HG02973 (cell line): ENCODE measurements at regions not wholly inside any gene's neighbourhood (a gene's known extent, or its start where the extent isn't known, plus 50 kb on each side); places are given as distances from the start of the nearest gene placed in this dataset.
"Not testable (repeated sequence)": the region's sequence is repeated elsewhere in the genome, so short reads cannot be mapped to it uniquely, and the experiment has no call there.

ENCODE experiments used
- ATAC-seq: cut with Tn5 transposase; IDR thresholded peaks from one replicate; pipeline ENCODE4 v1.9.1; 2021; ENCODE audit warnings: moderate library complexity; ENCODE audit not compliant: unreplicated experiment

DNA sequence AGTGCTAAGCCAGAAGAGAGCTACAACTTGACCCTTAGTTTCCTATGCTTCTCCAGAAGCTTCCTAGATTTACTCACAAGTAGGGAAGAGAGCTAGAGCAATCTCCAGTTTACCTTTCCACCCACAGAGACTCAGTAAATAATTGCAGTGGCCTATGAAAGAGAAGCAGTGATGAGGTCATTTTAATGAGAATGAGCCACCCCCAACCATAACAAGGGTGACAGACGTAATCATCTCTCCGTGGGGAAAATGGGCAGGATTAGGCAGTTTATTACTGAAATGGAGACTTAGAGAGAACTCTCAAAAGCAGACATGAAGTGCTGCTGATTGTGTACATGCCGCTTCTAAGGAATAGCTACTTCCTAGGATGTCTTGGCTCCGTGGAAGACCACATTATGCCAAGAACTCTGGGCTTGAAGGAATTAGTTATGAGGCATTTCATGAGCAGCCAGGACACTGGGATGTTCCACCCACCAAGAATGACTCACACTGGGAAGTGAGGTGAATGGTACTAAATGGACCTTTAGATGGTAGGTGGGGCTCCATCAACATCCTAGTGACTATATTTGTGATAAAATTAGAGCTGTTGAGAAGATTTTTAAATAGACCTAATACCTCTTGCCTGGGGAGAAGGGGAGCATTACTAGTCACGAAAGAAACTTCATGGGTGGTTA is 160.9 kb downstream of the EDEM1 start:
- ATAC-seq, result no peak

DNA sequence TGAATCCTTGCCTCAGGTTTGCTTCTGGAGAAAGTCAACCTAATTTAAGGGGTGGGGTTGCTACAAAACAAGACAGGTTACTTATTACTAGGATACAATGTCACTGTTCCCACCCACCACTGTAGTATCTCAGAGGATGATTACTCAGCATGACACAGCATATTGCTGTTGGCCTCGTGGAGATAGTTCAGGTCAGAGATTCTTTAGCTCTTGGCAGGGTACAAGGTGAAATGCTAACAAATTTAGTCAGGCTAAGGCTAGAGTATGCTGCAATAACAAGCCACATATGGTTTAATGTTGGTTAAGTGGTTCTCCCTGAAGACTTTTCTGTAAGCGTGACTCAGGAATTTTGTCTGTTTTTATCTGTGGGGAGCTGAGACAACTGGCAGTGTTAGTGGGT is 161.8 kb downstream of the EDEM1 start:
- no peak for ATAC-seq

DNA sequence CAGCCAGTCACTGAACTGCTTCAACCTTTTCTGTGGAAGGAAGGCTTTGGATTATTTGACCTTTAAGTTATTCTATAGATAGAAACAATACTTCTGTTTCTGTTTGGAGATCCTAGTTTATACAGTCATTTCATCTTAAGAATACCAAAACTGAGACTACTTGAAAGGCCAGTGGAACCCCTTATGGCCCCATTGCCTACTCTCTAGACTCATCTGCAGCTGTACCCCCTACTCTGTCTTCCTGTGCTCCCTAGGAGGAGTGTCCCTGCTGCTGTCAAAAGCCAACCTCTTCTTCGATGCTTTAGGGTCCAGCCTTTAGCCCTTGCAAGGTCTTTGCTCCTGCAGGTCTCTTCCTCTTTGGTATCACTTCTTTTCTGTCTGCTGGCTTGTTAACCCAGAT is 169.6 kb downstream of the EDEM1 start:
- ATAC-seq, result no peak

DNA sequence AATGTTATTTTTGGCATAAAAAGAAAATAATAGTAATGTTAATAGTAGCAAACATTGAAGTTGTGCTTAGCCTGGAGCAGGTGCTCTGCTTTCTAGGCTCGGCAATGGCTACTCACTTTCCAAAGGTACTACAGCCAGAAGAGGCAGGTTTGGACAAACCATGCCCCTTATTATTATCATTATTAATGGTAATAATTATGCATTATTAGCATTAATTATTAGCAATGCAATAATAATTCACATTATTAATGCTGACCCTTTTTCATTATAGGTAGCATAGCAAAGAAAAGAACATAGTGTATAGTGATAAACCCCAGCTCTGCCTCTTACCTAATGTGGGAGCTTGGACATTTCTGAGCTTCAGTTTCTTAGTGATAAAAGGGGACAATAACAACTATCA is 171.4 kb downstream of the EDEM1 start:
- no peak for ATAC-seq

DNA sequence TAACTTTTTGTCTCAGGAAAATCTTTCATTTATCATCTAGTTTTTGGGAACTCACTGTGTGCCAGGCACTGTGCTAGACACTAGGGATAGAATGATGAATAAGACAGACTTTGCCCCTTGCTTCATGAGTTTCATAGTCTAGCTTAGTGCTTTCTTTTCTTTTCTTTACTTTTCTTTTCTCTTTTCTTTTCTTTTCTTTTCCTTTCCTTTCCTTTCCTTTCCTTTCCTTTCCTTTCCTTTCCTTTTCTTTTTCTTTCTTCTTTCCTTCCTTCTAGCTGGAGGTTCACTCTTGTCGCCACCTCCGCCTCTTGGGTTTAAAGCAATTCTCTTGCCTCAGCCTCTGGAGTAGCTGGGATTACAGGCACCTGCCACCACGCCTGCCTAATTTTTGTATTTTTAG is 172.9 kb downstream of the EDEM1 start:
- ATAC-seq, result no peak

DNA sequence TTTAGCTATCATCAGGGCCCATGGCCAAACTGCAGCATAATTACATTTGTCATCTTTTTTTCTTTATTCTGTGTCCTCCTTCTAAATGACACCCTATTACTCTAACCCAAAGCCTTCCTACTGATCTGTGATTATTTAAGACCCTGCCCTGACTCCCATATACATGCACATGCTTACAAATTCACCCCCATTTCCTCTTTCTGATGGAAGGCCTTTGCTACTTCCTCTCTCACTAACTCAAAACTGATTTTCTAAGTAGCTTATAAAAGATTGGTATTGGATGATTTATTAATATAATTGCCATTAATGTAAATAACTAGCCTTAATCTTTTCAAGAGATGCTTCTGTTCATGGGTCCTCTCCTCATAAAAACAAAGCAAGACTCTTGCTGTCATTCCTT is 179.2 kb downstream of the EDEM1 start:
- no peak for ATAC-seq

DNA sequence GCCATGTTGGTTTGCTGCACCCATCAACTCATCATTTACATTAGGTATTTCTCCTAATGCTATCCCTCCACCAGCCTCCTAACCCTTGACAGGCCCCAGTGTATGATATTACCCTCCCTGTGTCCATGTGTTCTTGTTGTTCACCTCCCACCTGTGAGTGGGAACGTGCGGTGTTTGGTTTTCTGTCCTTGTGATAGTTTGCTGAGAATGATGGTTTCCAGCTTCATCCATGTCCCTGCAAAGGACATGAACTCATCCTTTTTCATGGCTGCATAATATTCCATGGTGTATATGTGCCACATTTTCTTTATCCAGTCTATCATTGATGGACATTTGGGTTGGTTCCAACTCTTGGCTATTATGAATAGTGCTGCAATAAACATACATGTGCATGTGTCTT is 184.0 kb downstream of the EDEM1 start:
- not testable (repeated sequence) for ATAC-seq

DNA sequence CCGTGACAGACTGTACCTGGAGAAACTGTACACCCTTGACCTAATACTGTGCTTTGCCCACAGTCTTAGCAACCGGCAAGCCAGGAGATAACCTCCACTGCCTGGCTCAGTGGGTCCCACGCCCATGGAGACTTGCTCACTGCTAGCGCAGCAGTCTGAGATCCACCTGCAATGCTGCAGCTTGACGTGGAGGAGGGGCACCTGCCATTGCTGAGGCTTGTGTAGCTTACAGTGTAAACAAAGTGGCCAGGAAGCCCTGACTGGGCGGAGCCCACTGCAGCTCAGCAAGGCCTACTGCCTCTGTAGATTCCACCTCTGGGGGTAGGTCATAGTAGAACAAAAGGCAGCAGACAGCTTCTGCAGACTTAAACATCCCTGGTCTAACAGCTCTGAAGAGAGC is 189.3 kb downstream of the EDEM1 start:
- no peak for ATAC-seq

DNA sequence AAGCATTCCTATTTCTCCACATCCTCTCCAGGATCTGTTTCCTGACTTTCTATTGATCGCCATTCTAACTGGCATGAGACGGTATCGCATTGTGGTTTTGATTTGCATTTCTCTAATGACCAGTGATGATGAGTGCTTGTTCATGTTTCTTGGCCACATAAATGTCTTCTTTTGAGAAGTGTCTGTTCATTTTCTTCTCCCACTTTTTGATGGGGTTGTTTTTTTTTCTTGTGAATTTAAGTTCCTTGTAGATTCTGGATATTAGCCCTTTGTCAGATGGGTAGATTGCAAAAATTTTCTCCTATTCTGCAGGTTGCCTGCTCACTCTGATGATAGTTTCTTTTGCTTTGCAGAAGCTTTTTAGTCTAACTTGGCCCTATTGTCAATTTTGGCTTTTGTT is 191.8 kb downstream of the EDEM1 start:
- ATAC-seq, result not testable (repeated sequence)

DNA sequence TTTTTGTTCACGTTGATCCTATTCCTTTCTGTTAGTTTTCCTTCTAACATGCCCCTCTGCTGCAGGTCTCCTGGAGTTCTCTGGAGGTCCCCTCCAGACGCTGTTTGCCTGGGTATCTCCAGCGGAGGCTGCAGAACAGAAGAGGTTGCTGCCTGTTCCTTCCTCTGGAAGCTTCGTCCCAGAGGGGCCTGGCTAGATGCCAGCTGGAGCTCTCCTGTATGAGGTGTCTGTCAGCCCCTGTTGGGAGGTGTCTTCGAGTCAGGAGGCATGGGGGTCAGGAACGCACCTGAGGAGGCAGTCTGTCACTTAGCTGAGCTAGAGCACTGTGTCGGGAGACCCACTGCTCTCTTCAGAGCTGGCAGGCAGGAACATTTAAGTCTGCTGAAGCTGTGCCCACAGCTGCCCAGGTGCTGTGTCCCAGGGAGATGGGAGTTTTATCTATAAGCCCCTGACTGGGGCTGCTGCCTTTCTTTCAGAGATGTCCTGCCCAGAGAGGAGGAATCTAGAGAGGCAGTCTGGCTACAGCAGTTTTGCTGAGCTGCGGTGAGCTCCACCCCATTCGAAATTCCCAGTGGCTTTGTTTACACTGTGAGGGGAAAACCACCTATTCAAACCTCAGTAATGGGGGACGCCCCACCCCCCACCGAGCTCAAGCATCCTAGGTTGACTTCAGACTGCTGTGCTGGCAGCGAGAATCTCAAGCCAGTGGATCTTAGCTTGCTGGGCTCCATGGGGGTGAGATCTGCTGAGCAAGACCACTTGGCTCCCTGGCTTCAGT is 196.2 kb downstream of the EDEM1 start:
- not testable (repeated sequence) for ATAC-seq

DNA sequence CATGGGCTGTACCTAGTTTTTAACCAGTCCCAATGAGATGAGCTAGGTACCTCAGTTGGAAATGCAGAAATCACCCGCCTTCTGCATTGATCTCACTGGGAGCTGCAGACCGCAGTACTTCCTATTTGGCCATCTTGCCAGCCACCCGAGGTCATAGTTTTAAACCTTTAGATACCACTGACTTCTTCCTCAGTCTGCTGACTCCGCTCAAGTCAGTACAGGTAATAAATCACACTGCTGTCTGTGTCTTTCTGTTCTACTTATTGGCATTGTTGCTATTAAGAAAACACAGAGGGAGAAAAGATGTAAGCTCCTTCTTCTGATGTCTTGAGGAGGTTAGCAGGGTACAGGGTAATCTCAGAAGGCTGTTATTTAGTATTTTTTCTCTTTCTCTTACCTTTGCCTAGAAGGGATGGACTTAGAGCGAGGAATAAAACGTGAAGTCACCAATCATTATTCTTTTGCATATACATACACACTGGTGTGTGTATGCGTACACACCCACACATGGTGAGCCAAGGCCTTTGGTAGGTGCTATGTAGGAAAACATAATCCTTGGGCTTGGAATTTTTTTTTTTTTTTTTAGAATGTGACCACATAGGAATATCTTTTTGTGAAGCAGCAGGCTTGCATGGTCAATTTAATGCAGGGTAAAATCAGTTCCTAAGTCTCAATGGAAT is 197.2 kb downstream of the EDEM1 start:
- no peak for ATAC-seq

DNA sequence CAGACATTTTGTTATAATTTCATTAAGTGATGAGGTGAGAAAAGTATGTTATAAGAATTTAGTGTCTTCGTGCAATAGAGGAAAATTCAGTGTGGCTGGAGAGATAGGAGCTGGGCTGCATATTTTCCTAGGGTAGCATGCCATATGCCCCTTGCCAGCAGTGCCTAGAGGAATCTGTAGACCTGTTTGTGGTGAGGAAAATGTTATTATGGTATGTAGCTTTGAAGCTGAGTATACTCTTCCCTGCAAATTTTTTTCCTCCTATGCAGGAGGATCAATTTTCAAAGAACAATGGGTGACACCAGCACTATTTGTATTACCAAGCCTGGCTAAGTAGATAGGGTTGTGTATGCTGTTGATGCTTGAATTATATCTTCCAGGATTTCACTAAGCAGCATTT is 200.6 kb downstream of the EDEM1 start:
- no peak for ATAC-seq

DNA sequence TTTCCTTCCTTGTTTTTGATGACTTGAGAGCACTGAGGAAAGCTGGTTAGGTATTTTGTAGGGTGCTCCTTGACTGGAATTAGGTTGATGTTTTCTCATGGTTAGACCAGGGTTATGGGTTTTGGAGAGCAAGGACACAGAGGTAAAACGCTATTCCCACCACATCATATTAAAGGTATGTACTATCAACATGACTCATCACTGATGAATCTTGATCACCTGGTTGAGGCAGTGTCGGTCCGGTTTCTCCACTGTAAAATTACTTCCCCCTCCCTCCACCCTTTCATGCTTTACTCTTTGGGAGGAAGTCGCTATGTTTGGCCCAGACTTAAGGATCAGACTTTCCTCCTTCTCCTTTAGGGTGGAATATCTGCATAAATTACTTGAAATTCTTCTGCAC is 201.6 kb downstream of the EDEM1 start:
- no peak for ATAC-seq

DNA sequence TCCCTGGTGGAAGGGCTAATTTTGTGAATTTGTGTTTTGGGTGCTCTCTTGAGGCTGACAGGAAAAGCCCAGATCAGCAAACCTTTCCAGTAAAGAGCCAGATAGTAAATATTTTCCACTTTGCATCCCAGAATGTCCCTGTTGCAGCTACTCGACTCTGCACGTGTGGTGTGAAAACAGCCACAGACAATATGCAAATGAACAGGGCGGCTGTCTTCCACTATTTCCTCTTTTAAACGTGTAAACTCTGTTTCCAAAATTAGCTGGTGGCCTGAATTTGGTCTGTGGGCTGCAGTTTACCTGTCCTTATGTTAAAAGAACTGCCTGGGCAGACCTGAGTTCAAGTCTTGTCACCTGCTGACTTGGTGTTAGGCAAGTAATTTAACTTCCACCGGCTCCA is 202.7 kb downstream of the EDEM1 start:
- no peak for ATAC-seq

DNA sequence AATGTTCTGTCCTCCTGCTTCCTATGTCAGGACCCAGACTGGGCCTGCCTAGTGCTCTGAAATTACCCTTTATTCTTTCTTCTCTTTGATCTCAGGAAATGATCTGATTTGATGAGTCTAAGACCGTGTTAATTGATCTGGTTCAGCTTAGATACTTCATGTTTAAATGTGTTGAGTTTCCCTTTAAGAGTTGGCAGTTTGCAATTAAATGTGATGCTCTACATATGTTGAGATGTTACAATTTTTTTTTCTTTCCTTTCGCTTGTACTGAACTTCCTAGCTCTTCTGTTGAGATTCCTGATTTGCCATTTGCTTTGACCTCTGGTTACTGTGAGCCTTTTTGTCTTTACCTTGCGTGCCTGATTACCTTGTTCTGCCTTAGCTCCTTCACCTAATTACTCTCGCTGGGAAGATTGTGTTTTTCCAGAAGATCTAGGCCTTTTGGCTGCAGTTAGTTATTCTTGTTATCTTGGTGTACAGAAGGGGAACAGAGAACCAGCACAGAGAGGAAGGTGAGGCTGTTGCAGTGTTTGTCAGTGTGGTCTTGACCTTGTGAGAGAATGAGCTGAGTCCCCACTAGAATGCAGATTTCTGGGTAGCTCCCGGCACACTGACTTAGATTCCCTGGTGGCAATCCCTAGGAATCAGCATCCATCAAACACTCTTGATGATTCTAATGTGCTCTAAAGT is 203.6 kb downstream of the EDEM1 start:
- no peak for ATAC-seq

DNA sequence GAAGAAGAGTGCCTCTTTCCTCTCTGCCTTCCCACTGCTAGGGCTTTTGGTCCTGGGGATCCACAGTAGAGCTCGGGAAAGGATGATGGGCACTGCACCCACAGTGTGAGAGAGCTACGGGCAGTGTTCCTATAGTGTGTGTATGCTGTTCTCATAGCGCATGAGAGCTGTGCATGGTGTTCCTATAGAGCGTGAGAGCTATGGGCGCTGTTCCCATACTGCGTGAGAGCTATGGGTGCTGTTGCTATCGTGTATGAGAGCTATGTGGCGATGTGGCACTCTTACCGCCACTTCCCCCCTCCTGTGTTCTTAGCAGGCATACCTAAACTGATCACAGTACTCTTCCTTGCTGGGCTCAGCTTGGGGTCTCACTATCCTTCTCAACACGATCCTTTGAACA is 213.5 kb downstream of the EDEM1 start:
- ATAC-seq, result no peak

DNA sequence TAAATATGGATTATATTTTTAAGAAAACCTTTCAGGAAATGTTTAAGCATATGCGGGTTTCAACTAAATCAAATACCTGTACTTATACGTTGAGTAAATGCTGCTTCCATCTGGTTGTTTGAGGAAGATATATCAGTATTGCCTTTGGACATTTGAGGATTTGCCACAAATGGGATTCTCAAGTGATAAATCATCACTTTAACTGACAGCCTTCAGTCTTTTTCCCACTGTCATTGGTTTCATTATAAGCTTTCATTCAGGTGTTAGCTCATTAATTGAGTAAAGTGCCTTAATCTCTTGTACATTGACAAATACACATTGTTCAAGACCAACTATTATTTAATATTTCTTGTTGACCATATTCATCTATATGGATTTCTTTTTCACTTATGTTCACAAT is 217.2 kb downstream of the EDEM1 start:
- no peak for ATAC-seq

DNA sequence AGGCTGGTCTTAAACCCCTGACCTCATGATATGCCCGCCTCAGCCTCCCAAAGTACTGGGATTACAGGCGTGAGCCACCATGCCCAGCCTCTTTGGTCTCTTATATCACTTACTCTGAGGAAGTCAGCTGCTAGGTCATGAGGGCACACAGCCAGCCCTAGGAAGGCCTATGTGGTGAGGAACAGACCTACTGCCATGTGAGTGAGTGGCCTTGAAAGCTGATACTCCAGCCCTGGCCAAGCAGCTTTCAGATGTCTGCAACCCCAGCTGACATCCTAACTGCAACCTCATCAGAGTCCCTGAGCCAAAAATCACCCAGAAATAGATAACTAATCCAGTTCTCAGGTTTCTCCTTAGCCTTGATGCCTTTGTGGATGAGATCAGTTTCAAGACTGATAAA is 224.3 kb downstream of the EDEM1 start:
- no peak for ATAC-seq

DNA sequence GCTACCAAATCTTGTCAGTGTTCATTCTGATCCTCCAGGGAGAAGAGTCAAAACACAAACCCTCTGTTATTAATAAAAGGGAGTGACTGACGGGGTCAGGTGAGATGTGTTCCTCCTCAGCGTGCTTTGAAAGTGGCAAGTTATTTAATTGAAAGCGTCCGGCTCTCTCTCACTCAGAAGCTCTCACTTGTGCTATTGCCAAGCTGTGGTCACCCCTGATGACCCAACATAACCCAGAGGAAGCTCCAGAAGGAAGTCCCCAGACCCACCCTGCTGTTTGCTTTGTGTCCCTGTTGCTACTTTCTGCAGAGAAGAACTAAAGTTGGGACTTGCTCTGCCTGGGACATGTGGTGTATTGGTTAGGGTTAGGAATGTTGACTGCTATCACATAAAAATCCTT is 235.6 kb downstream of the EDEM1 start:
- ATAC-seq, result no peak

DNA sequence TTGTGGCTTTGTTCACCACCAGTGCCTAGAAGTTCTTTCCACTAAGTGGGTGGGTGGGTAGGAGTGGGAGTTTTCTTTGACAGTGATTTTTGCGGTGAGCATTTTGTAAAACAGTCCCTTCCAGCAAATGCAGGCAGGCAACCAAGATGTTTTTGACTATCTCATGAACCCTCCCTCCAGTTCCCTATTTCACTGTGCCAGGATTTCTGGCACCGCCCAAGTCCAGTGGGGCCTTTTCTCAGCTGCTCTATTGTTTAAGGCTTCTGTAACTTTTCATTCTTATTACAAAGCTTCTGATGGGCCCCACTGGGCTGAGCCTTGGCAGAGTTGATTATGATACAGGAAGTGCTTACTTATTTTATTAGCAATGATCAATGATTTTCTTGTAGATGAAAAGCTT is 236.0 kb downstream of the EDEM1 start:
- no peak for ATAC-seq

DNA sequence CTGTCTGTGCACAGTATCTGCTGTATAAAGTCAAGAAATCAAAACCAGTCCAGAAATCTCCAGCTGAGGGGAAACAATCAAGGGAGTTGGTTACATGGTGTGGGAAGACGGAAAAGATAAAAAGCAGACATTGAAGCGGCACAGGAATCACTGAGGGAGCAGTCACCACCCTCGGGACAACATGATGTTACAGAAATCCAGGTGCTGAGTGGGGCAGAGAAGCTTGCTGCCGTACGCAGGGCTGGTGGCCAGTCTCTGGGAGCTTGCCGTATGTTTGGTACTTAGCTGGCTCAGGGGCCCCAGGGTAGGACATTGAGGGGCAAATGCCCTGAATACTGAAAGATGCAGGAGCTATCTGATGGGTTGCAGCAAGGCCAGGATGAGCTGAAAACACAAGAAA is 237.9 kb downstream of the EDEM1 start:
- no peak for ATAC-seq
